GM12891 (cell line): ENCODE measurements at regions not wholly inside any gene's neighbourhood (a gene's known extent, or its start where the extent isn't known, plus 50 kb on each side); places are given as distances from the start of the nearest gene placed in this dataset.

Experiments used
- PAX5 ChIP-seq: IDR thresholded peaks from 2 replicates; pipeline ENCODE4 v1.6.1; 2011; ENCODE audit warnings: low read length, moderate library complexity, mild to moderate bottlenecking; ENCODE audit not compliant: insufficient read depth, severe bottlenecking
- POLR2A ChIP-seq: IDR thresholded peaks from 2 replicates; pipeline ENCODE4 v1.6.1; 2011; ENCODE audit warnings: low read depth, low read length, control low read depth
- POLR2AphosphoS5 ChIP-seq: IDR thresholded peaks from 2 replicates; pipeline ENCODE4 v1.6.1; 2011; ENCODE audit warnings: low read depth, low read length, control low read depth

DNA sequence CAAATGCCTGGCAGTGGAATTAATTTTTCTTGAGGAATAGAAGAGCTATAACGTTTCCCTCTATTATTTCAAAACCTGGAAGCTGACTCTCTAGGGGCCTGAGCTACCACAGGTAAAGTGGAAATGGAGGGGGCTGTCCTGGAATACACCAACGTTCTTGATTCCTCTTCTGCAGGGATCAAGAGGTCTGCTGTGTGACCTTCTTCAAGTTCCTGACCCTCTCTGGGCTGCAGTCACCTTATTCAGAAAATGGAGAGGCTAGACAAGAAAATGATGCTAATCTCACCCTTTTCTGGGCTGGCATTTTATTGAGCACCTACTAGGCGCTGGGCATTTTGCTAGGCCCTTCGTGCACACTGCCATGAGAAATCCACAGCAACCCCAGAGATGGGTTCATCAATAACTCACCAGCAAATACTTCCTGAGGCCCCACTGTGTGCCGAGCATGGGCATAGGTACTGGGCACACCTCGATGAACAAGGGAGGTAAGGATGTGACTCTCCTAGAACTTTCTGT, 55.2 kb upstream of the DLK1 start:
- TF ChIP-seq PAX5 (no peak), POLR2AphosphoS5 (no peak), POLR2A (no peak)
